ENCODE measurements at regions not wholly inside any gene's neighbourhood (a gene's known extent, or its start where the extent isn't known, plus 50 kb on each side); places are given as distances from the start of the nearest gene placed in this dataset.
"Not testable (repeated sequence)": the region's sequence is repeated elsewhere in the genome, so short reads cannot be mapped to it uniquely, and the experiment has no call there.

GRCh38 chr11:23840872-23841271, 656.0 kb upstream of the LUZP2 start:
- Histone ChIP-seq H3K4me3 (ENCODE audit: low read length) (no peak overlapping the region), H3K36me3 (ENCODE audit: control insufficient read depth, insufficient read depth, low read length) (no peaks in the 10 kb centered on the region), H3K9me3 (ENCODE audit: control insufficient read depth, low read length) (no peaks in the 10 kb centered on the region), H3K9ac (ENCODE audit: low read length) (no peak overlapping the region), H3K27me3 (ENCODE audit: control insufficient read depth, insufficient read depth, low read length) (no peaks in the 10 kb centered on the region), H3K4me1 (ENCODE audit: control insufficient read depth, insufficient read depth, low read length) (no peaks in the 10 kb centered on the region)

GRCh38 chr11:23846902-23847422, 649.9 kb upstream of the LUZP2 start:
- Histone ChIP-seq H3K9ac (ENCODE audit: low read length) (no peak overlapping the region), H3K27me3 (ENCODE audit: control insufficient read depth, insufficient read depth, low read length) (no peaks in the 10 kb centered on the region), H3K4me3 (ENCODE audit: low read length) (no peak overlapping the region), H3K36me3 (ENCODE audit: control insufficient read depth, insufficient read depth, low read length) (no peaks in the 10 kb centered on the region), H3K9me3 (ENCODE audit: control insufficient read depth, low read length) (no peaks in the 10 kb centered on the region), H3K4me1 (ENCODE audit: control insufficient read depth, insufficient read depth, low read length) (no peaks in the 10 kb centered on the region)

- H3K36me3 ChIP-seq (ENCODE audit: control insufficient read depth, insufficient read depth, low read length) = no peaks in the 10 kb centered on the region
- H3K4me1 ChIP-seq (ENCODE audit: control insufficient read depth, insufficient read depth, low read length) = no peaks in the 10 kb centered on the region
- H3K27me3 ChIP-seq (ENCODE audit: control insufficient read depth, insufficient read depth, low read length) = no peaks in the 10 kb centered on the region
- H3K4me3 ChIP-seq (ENCODE audit: low read length) = no peak overlapping the region
- H3K9ac ChIP-seq (ENCODE audit: low read length) = no peak overlapping the region
- no peaks in the 10 kb centered on the region for H3K9me3 ChIP-seq (ENCODE audit: control insufficient read depth, low read length)
Observed at GRCh38 chr11:23851216-23851615, 645.6 kb upstream of the LUZP2 start.

- Histone ChIP-seq H3K9ac (ENCODE audit: low read length) (no peak overlapping the region), H3K9me3 (ENCODE audit: control insufficient read depth, low read length) (no peaks in the 10 kb centered on the region), H3K36me3 (ENCODE audit: control insufficient read depth, insufficient read depth, low read length) (no peaks in the 10 kb centered on the region), H3K4me1 (ENCODE audit: control insufficient read depth, insufficient read depth, low read length) (no peaks in the 10 kb centered on the region), H3K4me3 (ENCODE audit: low read length) (no peak overlapping the region), H3K27me3 (ENCODE audit: control insufficient read depth, insufficient read depth, low read length) (no peaks in the 10 kb centered on the region)
Observed at GRCh38 chr11:23856654-23857053, 640.2 kb upstream of the LUZP2 start.

- Histone ChIP-seq H3K9me3 (ENCODE audit: control insufficient read depth, low read length) (no peaks in the 10 kb centered on the region), H3K4me1 (ENCODE audit: control insufficient read depth, insufficient read depth, low read length) (no peaks in the 10 kb centered on the region), H3K9ac (ENCODE audit: low read length) (no peak overlapping the region), H3K4me3 (ENCODE audit: low read length) (no peak overlapping the region), H3K27me3 (ENCODE audit: control insufficient read depth, insufficient read depth, low read length) (no peaks in the 10 kb centered on the region), H3K36me3 (ENCODE audit: control insufficient read depth, insufficient read depth, low read length) (no peaks in the 10 kb centered on the region)
Observed at GRCh38 chr11:23859087-23859486, 637.8 kb upstream of the LUZP2 start.

GRCh38 chr11:23861615-23862014, 635.2 kb upstream of the LUZP2 start:
- Histone ChIP-seq H3K9ac (ENCODE audit: low read length) (no peak overlapping the region), H3K36me3 (ENCODE audit: control insufficient read depth, insufficient read depth, low read length) (no peaks in the 10 kb centered on the region), H3K27me3 (ENCODE audit: control insufficient read depth, insufficient read depth, low read length) (no peaks in the 10 kb centered on the region), H3K4me3 (ENCODE audit: low read length) (no peak overlapping the region), H3K9me3 (ENCODE audit: control insufficient read depth, low read length) (no peaks in the 10 kb centered on the region), H3K4me1 (ENCODE audit: control insufficient read depth, insufficient read depth, low read length) (no peaks in the 10 kb centered on the region)

GRCh38 chr11:23865341-23865975, 631.4 kb upstream of the LUZP2 start:
- no peaks in the 10 kb centered on the region for H3K4me1 ChIP-seq (ENCODE audit: control insufficient read depth, insufficient read depth, low read length)
- H3K27me3 ChIP-seq (ENCODE audit: control insufficient read depth, insufficient read depth, low read length) = no peaks in the 10 kb centered on the region
- no peaks in the 10 kb centered on the region for H3K36me3 ChIP-seq (ENCODE audit: control insufficient read depth, insufficient read depth, low read length)
- H3K9me3 ChIP-seq (ENCODE audit: control insufficient read depth, low read length) = no peaks in the 10 kb centered on the region
- no peak overlapping the region for H3K4me3 ChIP-seq (ENCODE audit: low read length)
- no peak overlapping the region for H3K9ac ChIP-seq (ENCODE audit: low read length)

- Histone ChIP-seq H3K4me1 (ENCODE audit: control insufficient read depth, insufficient read depth, low read length) (no peaks in the 10 kb centered on the region), H3K9ac (ENCODE audit: low read length) (no peak overlapping the region), H3K27me3 (ENCODE audit: control insufficient read depth, insufficient read depth, low read length) (no peaks in the 10 kb centered on the region), H3K36me3 (ENCODE audit: control insufficient read depth, insufficient read depth, low read length) (no peaks in the 10 kb centered on the region), H3K9me3 (ENCODE audit: control insufficient read depth, low read length) (no peaks in the 10 kb centered on the region), H3K4me3 (ENCODE audit: low read length) (no peak overlapping the region)
Observed at GRCh38 chr11:23866641-23867040, 630.2 kb upstream of the LUZP2 start.

GRCh38 chr11:23869671-23870070, 627.2 kb upstream of the LUZP2 start:
- H3K9me3 ChIP-seq (ENCODE audit: control insufficient read depth, low read length) = no peaks in the 10 kb centered on the region

GRCh38 chr11:23873406-23873805, 623.4 kb upstream of the LUZP2 start:
- Histone ChIP-seq H3K9me3 (ENCODE audit: control insufficient read depth, low read length) (no peaks in the 10 kb centered on the region), H3K9ac (ENCODE audit: low read length) (no peak overlapping the region), H3K4me3 (ENCODE audit: low read length) (no peak overlapping the region), H3K4me1 (ENCODE audit: control insufficient read depth, insufficient read depth, low read length) (no peaks in the 10 kb centered on the region), H3K36me3 (ENCODE audit: control insufficient read depth, insufficient read depth, low read length) (no peaks in the 10 kb centered on the region), H3K27me3 (ENCODE audit: control insufficient read depth, insufficient read depth, low read length) (no peaks in the 10 kb centered on the region)

More at GRCh38 chr11:23869671-23870070, 627.2 kb upstream of the LUZP2 start:
- no peak overlapping the region for H3K9ac ChIP-seq (ENCODE audit: low read length)
- H3K27me3 ChIP-seq (ENCODE audit: control insufficient read depth, insufficient read depth, low read length) = no peaks in the 10 kb centered on the region
- no peak overlapping the region for H3K4me3 ChIP-seq (ENCODE audit: low read length)
- H3K36me3 ChIP-seq (ENCODE audit: control insufficient read depth, insufficient read depth, low read length) = no peaks in the 10 kb centered on the region
- no peaks in the 10 kb centered on the region for H3K4me1 ChIP-seq (ENCODE audit: control insufficient read depth, insufficient read depth, low read length)

GRCh38 chr11:23875176-23875850, 621.5 kb upstream of the LUZP2 start:
- H3K36me3 ChIP-seq (ENCODE audit: control insufficient read depth, insufficient read depth, low read length) = no peaks in the 10 kb centered on the region
- H3K27me3 ChIP-seq (ENCODE audit: control insufficient read depth, insufficient read depth, low read length) = no peaks in the 10 kb centered on the region
- H3K9me3 ChIP-seq (ENCODE audit: control insufficient read depth, low read length) = no peaks in the 10 kb centered on the region
- no peak overlapping the region for H3K9ac ChIP-seq (ENCODE audit: low read length)
- no peaks in the 10 kb centered on the region for H3K4me1 ChIP-seq (ENCODE audit: control insufficient read depth, insufficient read depth, low read length)
- no peak overlapping the region for H3K4me3 ChIP-seq (ENCODE audit: low read length)

- not testable (repeated sequence) for H3K27me3 ChIP-seq (ENCODE audit: control insufficient read depth, insufficient read depth, low read length); H3K36me3 ChIP-seq (ENCODE audit: control insufficient read depth, insufficient read depth, low read length); H3K9me3 ChIP-seq (ENCODE audit: control insufficient read depth, low read length); H3K4me1 ChIP-seq (ENCODE audit: control insufficient read depth, insufficient read depth, low read length); H3K4me3 ChIP-seq (ENCODE audit: low read length); H3K9ac ChIP-seq (ENCODE audit: low read length)
Observed at GRCh38 chr11:23883426-23884048, 613.3 kb upstream of the LUZP2 start.

Data from mucosa of stomach (tissue), 1 donor.